ENCODE measurements at regions not wholly inside any gene's neighbourhood (a gene's known extent, or its start where the extent isn't known, plus 50 kb on each side); places are given as distances from the start of the nearest gene placed in this dataset.

DNA sequence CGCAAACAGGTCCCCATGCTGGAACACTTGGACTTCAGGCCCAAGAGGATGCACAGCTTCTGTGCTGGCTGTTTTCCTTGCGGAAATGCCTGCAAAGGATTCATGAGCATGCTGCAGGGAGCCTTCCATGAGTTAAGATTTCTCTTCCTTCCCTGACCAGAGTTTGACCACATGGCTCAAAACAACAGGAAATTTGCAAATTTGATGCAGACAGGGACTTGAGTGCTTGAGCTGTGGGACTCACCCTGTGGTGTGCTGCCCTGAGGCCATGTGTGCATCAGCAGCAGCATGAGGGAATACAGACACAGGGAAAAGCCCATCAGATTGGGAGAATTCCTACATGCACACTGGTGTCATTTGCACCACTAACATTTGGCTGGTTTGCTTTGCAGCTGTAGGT lies 195.4 kb downstream of the CDC14C start:
- TF ChIP-seq EZH2 (IDR thresholded peaks at IDR 0.05; ENCODE audit: low read depth), result no peak
- TF ChIP-seq, protein P1, sequence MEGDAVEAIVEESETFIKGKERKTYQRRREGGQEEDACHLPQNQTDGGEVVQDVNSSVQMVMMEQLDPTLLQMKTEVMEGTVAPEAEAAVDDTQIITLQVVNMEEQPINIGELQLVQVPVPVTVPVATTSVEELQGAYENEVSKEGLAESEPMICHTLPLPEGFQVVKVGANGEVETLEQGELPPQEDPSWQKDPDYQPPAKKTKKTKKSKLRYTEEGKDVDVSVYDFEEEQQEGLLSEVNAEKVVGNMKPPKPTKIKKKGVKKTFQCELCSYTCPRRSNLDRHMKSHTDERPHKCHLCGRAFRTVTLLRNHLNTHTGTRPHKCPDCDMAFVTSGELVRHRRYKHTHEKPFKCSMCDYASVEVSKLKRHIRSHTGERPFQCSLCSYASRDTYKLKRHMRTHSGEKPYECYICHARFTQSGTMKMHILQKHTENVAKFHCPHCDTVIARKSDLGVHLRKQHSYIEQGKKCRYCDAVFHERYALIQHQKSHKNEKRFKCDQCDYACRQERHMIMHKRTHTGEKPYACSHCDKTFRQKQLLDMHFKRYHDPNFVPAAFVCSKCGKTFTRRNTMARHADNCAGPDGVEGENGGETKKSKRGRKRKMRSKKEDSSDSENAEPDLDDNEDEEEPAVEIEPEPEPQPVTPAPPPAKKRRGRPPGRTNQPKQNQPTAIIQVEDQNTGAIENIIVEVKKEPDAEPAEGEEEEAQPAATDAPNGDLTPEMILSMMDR (conservative IDR thresholded peaks at IDR 0.05), result no peak

Measured in PC-9 (cell line).